ENCODE measurements at regions not wholly inside any gene's neighbourhood (a gene's known extent, or its start where the extent isn't known, plus 50 kb on each side); places are given as distances from the start of the nearest gene placed in this dataset.

- no peak overlapping the region for H3K9ac ChIP-seq (ENCODE audit: low read depth in 1 of 2, low read length in 2 of 2)
- H3K27me3 ChIP-seq (ENCODE audit: control insufficient read depth in 4 of 4, insufficient read depth in 4 of 4, low read length in 3 of 4) = no peaks in the 10 kb centered on the region
- no peak for DNase-seq (ENCODE audit: low spot score)
- no peak overlapping the region for H3K4me3 ChIP-seq (ENCODE audit: low read depth in 1 of 3, low read length in 3 of 3)
- H3K36me3 ChIP-seq (ENCODE audit: control insufficient read depth in 4 of 4, insufficient read depth in 3 of 4, low read depth in 1 of 4, low read length in 3 of 4) = no peaks in the 10 kb centered on the region
- no peaks in the 10 kb centered on the region for H3K9me3 ChIP-seq (ENCODE audit: control insufficient read depth in 4 of 4, low read length in 3 of 4)
- no peaks in the 10 kb centered on the region for H3K4me1 ChIP-seq (ENCODE audit: control insufficient read depth in 4 of 4, insufficient read depth in 4 of 4, low read length in 3 of 4)
- TF ChIP-seq YY1 (IDR thresholded peaks at IDR 0.05) (no peak), NR2F2 (IDR thresholded peaks at IDR 0.05) (no peak), JUND (IDR thresholded peaks at IDR 0.05) (no peak), CTCF (IDR thresholded peaks at IDR 0.05; ENCODE audit: low read depth, low read length, missing input control) (no peak), HNF4A (conservative IDR thresholded peaks at IDR 0.05) (no peak), TAF1 (conservative IDR thresholded peaks at IDR 0.05) (no peak)
- no peak overlapping the region for H3K27ac ChIP-seq (ENCODE audit: low read depth in 1 of 2, low read length in 2 of 2)
- WGBS = 39% methylated on average over 1 of the region's 1 CpG
Observed at GRCh38 chr3:89558711-89559110, 451.3 kb downstream of the EPHA3 start.

GRCh38 chr3:89560568-89560967 lies 453.1 kb downstream of the EPHA3 start:
- Histone ChIP-seq H3K9ac (ENCODE audit: low read depth in 1 of 2, low read length in 2 of 2) (no peak overlapping the region), H3K4me3 (ENCODE audit: low read depth in 1 of 3, low read length in 3 of 3) (no peak overlapping the region), H3K4me1 (ENCODE audit: control insufficient read depth in 4 of 4, insufficient read depth in 4 of 4, low read length in 3 of 4) (no peaks in the 10 kb centered on the region), H3K27ac (ENCODE audit: low read depth in 1 of 2, low read length in 2 of 2) (no peak overlapping the region), H3K9me3 (ENCODE audit: control insufficient read depth in 4 of 4, low read length in 3 of 4) (peaks cover 0 to 2% (median 0%) of the 10 kb centered on the region in 4 donors), H3K27me3 (ENCODE audit: control insufficient read depth in 4 of 4, insufficient read depth in 4 of 4, low read length in 3 of 4) (no peaks in the 10 kb centered on the region), H3K36me3 (ENCODE audit: control insufficient read depth in 4 of 4, insufficient read depth in 3 of 4, low read depth in 1 of 4, low read length in 3 of 4) (no peaks in the 10 kb centered on the region)
- TF ChIP-seq ZBTB33 (IDR thresholded peaks at IDR 0.05) (no peak), MAX (IDR thresholded peaks at IDR 0.05) (no peak), RXRA (IDR thresholded peaks at IDR 0.05) (no peak), TAF1 (conservative IDR thresholded peaks at IDR 0.05) (no peak), YY1 (IDR thresholded peaks at IDR 0.05) (no peak), EGR1 (IDR thresholded peaks at IDR 0.05; ENCODE audit: low read depth in 2 of 2) (no peak), GABPA (IDR thresholded peaks at IDR 0.05 in 1 of 2, conservative IDR thresholded peaks at IDR 0.05 in 1 of 2) (no peak), FOXA2 (IDR thresholded peaks at IDR 0.05) (no peak), FOXA1 (IDR thresholded peaks at IDR 0.05) (no peak)
- DNase-seq (ENCODE audit: low spot score) = no peak
- 61% methylated on average over 1 of the region's 1 CpG for WGBS

GRCh38 chr3:89562373-89562772 lies 455.0 kb downstream of the EPHA3 start:
- H3K4me1 ChIP-seq (ENCODE audit: control insufficient read depth in 4 of 4, insufficient read depth in 4 of 4, low read length in 3 of 4) = no peaks in the 10 kb centered on the region
- no peak overlapping the region for H3K27ac ChIP-seq (ENCODE audit: low read depth in 1 of 2, low read length in 2 of 2)
- H3K27me3 ChIP-seq (ENCODE audit: control insufficient read depth in 4 of 4, insufficient read depth in 4 of 4, low read length in 3 of 4) = no peaks in the 10 kb centered on the region
- 61% methylated on average over 1 of the region's 1 CpG for WGBS
- no peak overlapping the region for H3K4me3 ChIP-seq (ENCODE audit: low read depth in 1 of 3, low read length in 3 of 3)
- H3K9me3 ChIP-seq (ENCODE audit: control insufficient read depth in 4 of 4, low read length in 3 of 4) = peaks cover 0 to 2% (median 0%) of the 10 kb centered on the region in 4 donors
- no peak overlapping the region for H3K9ac ChIP-seq (ENCODE audit: low read depth in 1 of 2, low read length in 2 of 2)
- DNase-seq (ENCODE audit: low spot score) = no peak
- no peaks in the 10 kb centered on the region for H3K36me3 ChIP-seq (ENCODE audit: control insufficient read depth in 4 of 4, insufficient read depth in 3 of 4, low read depth in 1 of 4, low read length in 3 of 4)
- TF ChIP-seq CTCF (IDR thresholded peaks at IDR 0.05; ENCODE audit: low read depth, low read length, missing input control) = no peak
- TF ChIP-seq RAD21 (IDR thresholded peaks at IDR 0.05) = no peak
- no peak for TF ChIP-seq FOXA1 (IDR thresholded peaks at IDR 0.05)
- no peak for TF ChIP-seq SP1 (IDR thresholded peaks at IDR 0.05)
- TF ChIP-seq GABPA (IDR thresholded peaks at IDR 0.05 in 1 of 2, conservative IDR thresholded peaks at IDR 0.05 in 1 of 2) = no peak
- no peak for TF ChIP-seq EGR1 (IDR thresholded peaks at IDR 0.05; ENCODE audit: low read depth in 2 of 2)
- TF ChIP-seq YY1 (IDR thresholded peaks at IDR 0.05) = no peak
- TF ChIP-seq REST (IDR thresholded peaks at IDR 0.05) = no peak
- TF ChIP-seq NR2F2 (IDR thresholded peaks at IDR 0.05) = no peak
- no peak for TF ChIP-seq FOXA2 (IDR thresholded peaks at IDR 0.05)
- TF ChIP-seq MAX (IDR thresholded peaks at IDR 0.05) = no peak
- TF ChIP-seq JUND (IDR thresholded peaks at IDR 0.05) = no peak
